Lung (tissue), 11 donors: ENCODE measurements at regions not wholly inside any gene's neighbourhood (a gene's known extent, or its start where the extent isn't known, plus 50 kb on each side); places are given as distances from the start of the nearest gene placed in this dataset.

Experiments used
- ATAC-seq: fragments of 200-7000 bp; cut with Tn5 transposase; one replicate; pipeline ENCODE4 v1.9.1; 2020; ENCODE audit warnings: moderate number of reproducible peaks; ENCODE audit not compliant: insufficient read depth, low FRiP score
- DNase-seq, 3 donors: peaks; one replicate each; pipeline ENCODE4 v3.0.0-alpha.2; 2013 to 2017
- H3K27ac ChIP-seq, 2 donors: one replicate each; pipeline ENCODE4 v1.5.1; 2013; ENCODE audit warnings: mild to moderate bottlenecking in 2 of 2, moderate library complexity in 2 of 2, control low read depth in 1 of 2, inconsistent platforms in 1 of 2, low read depth in 1 of 2, low read length in 1 of 2
- H3K27me3 ChIP-seq, 3 donors: one replicate each; pipeline ENCODE4 v1.5.1; 2013; ENCODE audit warnings: low read length in 2 of 3; ENCODE audit not compliant: control insufficient read depth in 3 of 3, insufficient read depth in 3 of 3
- H3K36me3 ChIP-seq, 4 donors: one replicate each; pipeline ENCODE4 v1.5.1; 2013; ENCODE audit warnings: low read length in 4 of 4, mild to moderate bottlenecking in 1 of 4, moderate library complexity in 1 of 4; ENCODE audit not compliant: control insufficient read depth in 4 of 4, insufficient read depth in 4 of 4
- H3K4me1 ChIP-seq, 5 donors: one replicate each; pipeline ENCODE4 v1.5.1; 2013; ENCODE audit warnings: low read length in 5 of 5, mild to moderate bottlenecking in 2 of 5, moderate library complexity in 1 of 5; ENCODE audit not compliant: control insufficient read depth in 5 of 5, insufficient read depth in 5 of 5
- H3K4me3 ChIP-seq: one replicate; pipeline ENCODE4 v1.5.1; 2013; ENCODE audit warnings: mild to moderate bottlenecking, control low read depth, moderate library complexity
- H3K9ac ChIP-seq, 2 donors: one replicate each; pipeline ENCODE4 v1.5.1; 2013; ENCODE audit warnings: low read length in 2 of 2, control low read depth in 1 of 2; ENCODE audit not compliant: insufficient read depth in 1 of 2
- H3K9me3 ChIP-seq, 4 donors: one replicate each; pipeline ENCODE4 v1.5.1; 2013; ENCODE audit warnings: low read length in 3 of 4, mild to moderate bottlenecking in 1 of 4, moderate library complexity in 1 of 4; ENCODE audit not compliant: control insufficient read depth in 4 of 4, insufficient read depth in 3 of 4
- WGBS, 2 donors: extraction: QIAGEN DNeasy Blood & Tissue Kit; methylation state at CpG; one replicate each; pipeline ENCODE4 v1.1.7; 2013; 5-methylcytosine and 5-hydroxymethylcytosine counted together
- TF ChIP-seq, protein P1 (sequence below): IDR thresholded peaks from 2 replicates; pipeline ENCODE4 v1.5.1; 2012; ENCODE audit warnings: mild to moderate bottlenecking; ENCODE audit errors: control extremely low read depth, extremely low read depth
- donor health status: control.
- donor health status: control.
- donor health status: Bipolar disorder and iron deficiency.
- donor health status: healthy.
- donor health status: DM: yes; HTN: yes; CAD: no.

- Histone ChIP-seq H3K27me3 (no peaks in the 10 kb centered on the region), H3K9me3 (peaks cover 0 to 2% (median 0%) of the 10 kb centered on the region in 4 donors), H3K4me1 (peaks cover 0 to 4% (median 0%) of the 10 kb centered on the region in 5 donors), H3K9ac (no peak overlapping the region), H3K4me3 (no peak overlapping the region), H3K27ac (no peak overlapping the region), H3K36me3 (no peaks in the 10 kb centered on the region)
- TF ChIP-seq, protein P1, sequence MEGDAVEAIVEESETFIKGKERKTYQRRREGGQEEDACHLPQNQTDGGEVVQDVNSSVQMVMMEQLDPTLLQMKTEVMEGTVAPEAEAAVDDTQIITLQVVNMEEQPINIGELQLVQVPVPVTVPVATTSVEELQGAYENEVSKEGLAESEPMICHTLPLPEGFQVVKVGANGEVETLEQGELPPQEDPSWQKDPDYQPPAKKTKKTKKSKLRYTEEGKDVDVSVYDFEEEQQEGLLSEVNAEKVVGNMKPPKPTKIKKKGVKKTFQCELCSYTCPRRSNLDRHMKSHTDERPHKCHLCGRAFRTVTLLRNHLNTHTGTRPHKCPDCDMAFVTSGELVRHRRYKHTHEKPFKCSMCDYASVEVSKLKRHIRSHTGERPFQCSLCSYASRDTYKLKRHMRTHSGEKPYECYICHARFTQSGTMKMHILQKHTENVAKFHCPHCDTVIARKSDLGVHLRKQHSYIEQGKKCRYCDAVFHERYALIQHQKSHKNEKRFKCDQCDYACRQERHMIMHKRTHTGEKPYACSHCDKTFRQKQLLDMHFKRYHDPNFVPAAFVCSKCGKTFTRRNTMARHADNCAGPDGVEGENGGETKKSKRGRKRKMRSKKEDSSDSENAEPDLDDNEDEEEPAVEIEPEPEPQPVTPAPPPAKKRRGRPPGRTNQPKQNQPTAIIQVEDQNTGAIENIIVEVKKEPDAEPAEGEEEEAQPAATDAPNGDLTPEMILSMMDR = no peak
- WGBS, 2 donors = 81 to 82% methylated on average over 4 of the region's 4 CpGs
- ATAC-seq = no peak
- DNase-seq = no peak
These were observed 86.6 kb upstream of the UNC5B start for GRCh38 chr10:71125749-71126107.

DNA sequence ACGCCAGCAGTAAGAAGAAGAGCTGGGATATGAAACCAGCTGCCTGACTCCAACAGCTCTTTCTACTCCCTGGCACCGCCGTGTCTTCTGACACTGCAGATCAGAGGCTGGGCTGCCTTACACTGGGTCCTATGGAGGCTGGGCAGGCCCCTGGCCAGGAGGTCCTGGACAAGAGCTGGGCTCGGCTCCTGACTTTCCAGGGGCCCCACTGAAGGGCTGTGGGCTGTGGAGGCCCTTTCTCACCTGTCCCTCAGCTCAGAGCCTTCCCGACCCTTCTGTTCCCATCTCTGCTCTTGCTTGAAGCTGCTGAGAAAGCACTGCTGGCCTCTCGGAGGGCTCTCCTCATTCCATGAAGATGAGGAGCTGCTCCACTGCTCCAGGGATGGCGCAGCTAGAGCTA, 85.9 kb upstream of the UNC5B start:
- ATAC-seq = no peak
- H3K9me3 ChIP-seq = peaks cover 0 to 2% (median 0%) of the 10 kb centered on the region in 4 donors

DNA sequence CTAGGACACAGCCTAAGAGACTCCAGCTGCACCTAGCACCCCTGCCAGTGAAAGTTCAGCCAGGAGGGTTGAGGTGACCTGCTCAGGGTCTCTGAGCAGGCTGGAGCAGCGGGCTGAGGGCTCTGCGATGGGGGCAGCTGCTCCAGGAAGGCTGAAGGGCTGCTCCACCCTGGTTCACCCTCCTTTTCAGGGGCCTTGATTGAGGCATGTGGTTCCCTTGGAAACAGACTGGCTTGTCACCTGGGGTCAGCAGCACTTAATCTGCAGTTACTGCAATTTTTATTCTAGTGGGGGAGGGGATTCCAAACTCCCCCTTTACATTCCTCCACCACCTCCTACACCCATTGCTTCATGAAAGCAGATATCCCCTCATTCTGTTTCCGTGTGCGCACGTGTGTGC, 85.3 kb upstream of the UNC5B start:
- DNase-seq = no peak
- Histone ChIP-seq H3K4me3 (no peak overlapping the region), H3K27me3 (no peaks in the 10 kb centered on the region), H3K4me1 (peaks cover 0 to 4% (median 0%) of the 10 kb centered on the region in 5 donors), H3K36me3 (no peaks in the 10 kb centered on the region), H3K27ac (no peak overlapping the region), H3K9ac (no peak overlapping the region), H3K9me3 (peaks cover 0 to 2% (median 0%) of the 10 kb centered on the region in 4 donors)
- TF ChIP-seq, protein P1 = no peak
- no peak for ATAC-seq
- 89 to 96% methylated on average over 5 of the region's 5 CpGs for WGBS, 2 donors

More for the DNA sequence above, 85.9 kb upstream of the UNC5B start:
- Histone ChIP-seq H3K4me1 (peaks cover 0 to 4% (median 0%) of the 10 kb centered on the region in 5 donors), H3K36me3 (no peaks in the 10 kb centered on the region), H3K27me3 (no peaks in the 10 kb centered on the region), H3K27ac (no peak overlapping the region), H3K9ac (no peak overlapping the region), H3K4me3 (no peak overlapping the region)
- 69 to 83% methylated on average over 7 of the region's 7 CpGs for WGBS, 2 donors
- no peak for DNase-seq
- TF ChIP-seq, protein P1 = no peak

- Histone ChIP-seq H3K36me3 (no peaks in the 10 kb centered on the region), H3K27ac (no peak overlapping the region), H3K9ac (no peak overlapping the region), H3K4me1 (peaks cover 0 to 4% (median 0%) of the 10 kb centered on the region in 5 donors), H3K4me3 (no peak overlapping the region), H3K9me3 (peaks cover 0 to 2% (median 0%) of the 10 kb centered on the region in 4 donors), H3K27me3 (no peaks in the 10 kb centered on the region)
- TF ChIP-seq, protein P1 = no peak
- WGBS, 2 donors = 85 to 86% methylated on average over 3 of the region's 3 CpGs
- ATAC-seq = no peak
- DNase-seq = no peak
These were observed 84.6 kb upstream of the UNC5B start for GRCh38 chr10:71127773-71128172.
